Retinal pigment epithelial cell (primary cell): ENCODE measurements at regions not wholly inside any gene's neighbourhood (a gene's known extent, or its start where the extent isn't known, plus 50 kb on each side); places are given as distances from the start of the nearest gene placed in this dataset.

Source experiments
- DNase-seq: peaks from one replicate; pipeline ENCODE4 v3.0.0-alpha.2; 2010; ENCODE audit warnings: low read depth
- H3K4me3 ChIP-seq: 2 replicates; pipeline ENCODE4 v1.5.1; 2011; ENCODE audit warnings: mild to moderate bottlenecking, low read length, control low read depth, moderate library complexity
- TF ChIP-seq, protein P1 (sequence below): conservative IDR thresholded peaks from 2 replicates; pipeline ENCODE4 v1.5.1; 2011; ENCODE audit warnings: low read depth, low read length, control low read depth, inconsistent platforms

- TF ChIP-seq, protein P1, sequence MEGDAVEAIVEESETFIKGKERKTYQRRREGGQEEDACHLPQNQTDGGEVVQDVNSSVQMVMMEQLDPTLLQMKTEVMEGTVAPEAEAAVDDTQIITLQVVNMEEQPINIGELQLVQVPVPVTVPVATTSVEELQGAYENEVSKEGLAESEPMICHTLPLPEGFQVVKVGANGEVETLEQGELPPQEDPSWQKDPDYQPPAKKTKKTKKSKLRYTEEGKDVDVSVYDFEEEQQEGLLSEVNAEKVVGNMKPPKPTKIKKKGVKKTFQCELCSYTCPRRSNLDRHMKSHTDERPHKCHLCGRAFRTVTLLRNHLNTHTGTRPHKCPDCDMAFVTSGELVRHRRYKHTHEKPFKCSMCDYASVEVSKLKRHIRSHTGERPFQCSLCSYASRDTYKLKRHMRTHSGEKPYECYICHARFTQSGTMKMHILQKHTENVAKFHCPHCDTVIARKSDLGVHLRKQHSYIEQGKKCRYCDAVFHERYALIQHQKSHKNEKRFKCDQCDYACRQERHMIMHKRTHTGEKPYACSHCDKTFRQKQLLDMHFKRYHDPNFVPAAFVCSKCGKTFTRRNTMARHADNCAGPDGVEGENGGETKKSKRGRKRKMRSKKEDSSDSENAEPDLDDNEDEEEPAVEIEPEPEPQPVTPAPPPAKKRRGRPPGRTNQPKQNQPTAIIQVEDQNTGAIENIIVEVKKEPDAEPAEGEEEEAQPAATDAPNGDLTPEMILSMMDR: no peak
- no peak for DNase-seq
- H3K4me3 ChIP-seq: no peak overlapping the region
These were observed 692.9 kb downstream of the ZPLD1 start for GRCh38 chr3:103127737-103128136.

DNA sequence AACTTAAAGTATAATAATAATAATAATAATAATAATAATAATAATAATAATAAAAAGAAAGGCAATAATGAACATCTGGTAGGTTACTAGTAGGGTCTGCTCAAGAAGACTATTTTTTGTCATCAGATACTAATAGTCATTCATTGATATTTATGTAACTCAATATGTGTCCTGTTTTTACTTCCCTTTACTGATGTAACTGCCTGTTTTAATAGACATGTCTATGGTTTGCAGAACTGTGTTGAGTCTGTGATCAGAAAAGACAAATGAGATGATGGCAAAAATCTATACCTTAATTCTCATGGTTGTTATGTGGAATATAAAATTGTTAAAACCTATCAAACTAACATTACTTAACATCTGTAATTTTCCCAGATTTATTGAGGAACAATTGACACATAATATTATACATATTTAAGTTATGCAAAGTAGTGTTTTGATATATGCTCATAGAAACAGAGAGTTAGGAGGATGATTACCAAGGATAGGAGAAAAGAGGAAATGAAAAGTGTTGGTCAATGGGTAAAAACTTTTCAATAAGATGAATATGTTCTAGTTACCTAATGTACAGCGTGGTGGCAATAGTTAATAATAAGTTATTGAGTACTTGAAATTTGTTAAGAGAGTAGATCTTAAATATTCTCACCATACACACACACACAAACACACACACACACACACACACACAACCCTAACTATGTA lies 699.4 kb downstream of the ZPLD1 start:
- no peak for DNase-seq
- TF ChIP-seq, protein P1: no peak
- H3K4me3 ChIP-seq: no peak overlapping the region

DNA sequence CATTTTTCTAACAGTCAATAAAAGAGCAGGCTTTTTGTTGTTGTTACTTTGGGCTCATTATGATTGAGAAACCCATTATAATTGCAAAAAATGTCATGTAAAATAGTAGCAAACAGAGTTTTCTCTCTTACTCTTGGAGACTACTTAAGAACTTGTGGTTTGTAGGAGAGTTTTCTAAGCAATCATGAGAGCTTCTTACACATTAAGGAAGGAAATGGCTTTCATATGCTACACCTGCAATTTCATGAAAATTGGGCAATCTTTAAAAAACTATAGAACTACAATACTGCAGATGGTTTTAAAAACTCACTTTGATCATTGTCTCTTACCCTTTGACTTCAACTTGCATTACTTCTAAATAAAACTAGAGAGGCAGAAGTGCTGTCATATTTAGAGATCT lies 701.8 kb downstream of the ZPLD1 start:
- TF ChIP-seq, protein P1: no peak
- DNase-seq: no peak
- H3K4me3 ChIP-seq: no peak overlapping the region

- TF ChIP-seq, protein P1: no peak
- no peak for DNase-seq
- no peak overlapping the region for H3K4me3 ChIP-seq
These were observed 703.0 kb downstream of the ZPLD1 start for GRCh38 chr3:103137830-103138229.

GRCh38 chr3:103158183-103158582 lies 723.4 kb downstream of the ZPLD1 start:
- TF ChIP-seq, protein P1: no peak
- DNase-seq: no peak
- no peak overlapping the region for H3K4me3 ChIP-seq

DNA sequence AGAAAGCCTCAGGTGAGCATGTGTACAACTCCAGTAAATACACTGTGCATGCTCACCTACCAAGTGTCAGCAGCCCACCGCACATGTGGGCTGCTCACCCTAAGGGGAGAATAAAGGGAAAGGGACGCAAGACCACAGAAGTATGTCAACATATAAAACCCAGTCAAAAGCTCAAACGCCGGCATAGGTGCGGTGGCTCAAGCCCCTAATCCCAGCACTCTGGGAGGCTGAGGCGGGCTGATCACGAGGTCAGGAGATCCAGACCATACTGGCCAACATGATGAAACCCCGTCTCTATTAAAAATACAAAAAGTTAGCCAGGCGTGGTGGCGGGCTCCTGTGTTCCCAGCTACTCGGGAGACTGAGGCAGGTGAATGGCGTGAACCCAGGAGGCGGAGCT lies 732.1 kb downstream of the ZPLD1 start:
- TF ChIP-seq, protein P1: no peak
- no peak overlapping the region for H3K4me3 ChIP-seq
- no peak for DNase-seq

GRCh38 chr3:103167850-103168249 lies 733.0 kb downstream of the ZPLD1 start:
- no peak for DNase-seq
- TF ChIP-seq, protein P1: no peak
- no peak overlapping the region for H3K4me3 ChIP-seq
